Stimulated activated effector memory CD8-positive, alpha-beta T cell treated with anti-CD3 and anti-CD28 coated beads, Interleukin-12 subunit alpha, Interleukin-12 subunit beta, amount 100 ng/mL, for 72 hours (primary cell): ENCODE measurements at regions not wholly inside any gene's neighbourhood (a gene's known extent, or its start where the extent isn't known, plus 50 kb on each side); places are given as distances from the start of the nearest gene placed in this dataset.

Experiments
- ATAC-seq: fragments of 150-1000 bp; cut with Tn5 transposase; 2 replicates; pipeline ENCODE4 v1.10.0; 2021
- DNase-seq, 2 donors: peaks; one replicate each; pipeline ENCODE4 v3.0.0; 2021 to 2022; ENCODE audit warnings: low spot score in 2 of 2
- H3K27ac Mint-ChIP-seq: one replicate; pipeline ENCODE4 v1.8.0; 2022; ENCODE audit warnings: mild to moderate bottlenecking, mixed read lengths
- H3K36me3 Mint-ChIP-seq: one replicate; pipeline ENCODE4 v1.8.0; 2022; ENCODE audit warnings: mild to moderate bottlenecking, mixed read lengths
- H3K4me1 Mint-ChIP-seq: one replicate; pipeline ENCODE4 v1.8.0; 2022; ENCODE audit warnings: mixed read lengths
- H3K4me3 Mint-ChIP-seq: one replicate; pipeline ENCODE4 v1.8.0; 2022; ENCODE audit warnings: mild to moderate bottlenecking, mixed read lengths
- H3K9me3 Mint-ChIP-seq: one replicate; pipeline ENCODE4 v1.8.0; 2022; ENCODE audit warnings: mixed read lengths

DNA sequence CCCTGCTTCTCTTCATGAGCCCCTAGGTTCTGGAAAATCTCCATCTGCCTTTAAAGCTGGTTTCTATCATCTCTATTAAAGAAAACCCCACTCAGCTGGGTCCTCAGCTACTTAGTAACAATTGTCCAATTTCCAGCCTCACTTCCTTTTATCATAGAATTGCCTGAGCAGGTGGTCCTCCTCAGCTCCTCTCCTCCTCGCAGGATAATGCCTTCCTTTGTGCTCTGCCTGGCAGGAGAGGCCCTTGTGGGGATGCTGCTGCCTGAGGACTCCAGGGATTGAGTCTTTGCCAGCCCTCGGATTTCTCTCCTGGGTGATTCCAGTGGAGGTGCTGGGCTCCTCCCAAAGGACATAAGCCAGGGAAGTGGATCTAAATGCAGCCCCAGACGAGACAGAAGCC lies 448.3 kb downstream of the INSC start:
- Mint-ChIP-seq H3K4me1 (no peaks in the 10 kb centered on the region), H3K9me3 (peaks cover 6% of the 10 kb centered on the region), H3K36me3 (no peaks in the 10 kb centered on the region), H3K4me3 (no peak overlapping the region), H3K27ac (no peak overlapping the region)
- ATAC-seq: no peak
- DNase-seq: no peak

DNA sequence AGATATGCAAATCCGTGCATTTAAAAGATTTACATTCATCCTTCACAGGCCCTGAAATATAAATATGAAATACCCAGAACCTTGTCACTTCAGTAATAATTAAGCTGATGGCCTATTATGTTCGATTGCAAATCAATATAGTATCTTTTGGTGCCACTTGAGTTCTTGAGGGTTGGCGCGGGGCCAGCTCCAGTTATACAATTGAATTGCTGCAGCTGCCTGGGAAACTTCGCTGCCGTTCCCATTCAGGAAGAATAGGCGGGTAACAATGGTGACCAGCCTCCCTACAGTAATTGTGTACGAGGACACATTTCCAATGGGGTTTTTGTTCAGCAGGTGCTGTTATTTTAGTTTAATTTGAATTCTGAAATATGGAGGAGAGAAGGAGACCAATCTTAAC lies 451.2 kb downstream of the INSC start:
- DNase-seq (peak in 1 of 2 donors; percentile 17), ATAC-seq (no peak)
- H3K4me3 Mint-ChIP-seq: no peak overlapping the region
- no peaks in the 10 kb centered on the region for H3K36me3 Mint-ChIP-seq
- H3K27ac Mint-ChIP-seq: no peak overlapping the region
- no peaks in the 10 kb centered on the region for H3K4me1 Mint-ChIP-seq
- H3K9me3 Mint-ChIP-seq: peaks cover 4% of the 10 kb centered on the region

DNA sequence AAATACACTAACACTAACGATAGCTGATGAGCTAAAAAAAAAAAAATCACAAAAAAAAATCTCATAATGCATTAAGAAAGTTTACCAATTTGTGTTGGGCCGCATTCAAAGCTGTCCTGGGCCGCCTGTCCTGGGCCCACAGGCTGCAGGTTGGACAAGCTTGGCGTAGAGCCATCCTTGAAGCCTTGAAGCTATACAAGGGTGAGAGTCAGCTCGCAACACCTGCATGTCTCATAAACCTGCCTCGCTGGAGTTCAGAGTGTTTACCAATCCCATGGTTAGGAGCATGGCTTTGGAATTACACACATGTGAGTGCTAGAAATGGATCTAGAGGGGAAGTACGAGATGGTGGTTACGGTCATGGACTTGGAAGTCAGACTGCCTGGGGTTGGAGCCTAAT lies 453.7 kb downstream of the INSC start:
- H3K9me3 Mint-ChIP-seq: peaks cover 4% of the 10 kb centered on the region
- H3K4me1 Mint-ChIP-seq: no peaks in the 10 kb centered on the region
- ATAC-seq: no peak
- no peak overlapping the region for H3K4me3 Mint-ChIP-seq
- no peaks in the 10 kb centered on the region for H3K36me3 Mint-ChIP-seq
- no peak overlapping the region for H3K27ac Mint-ChIP-seq
- DNase-seq: peak in 1 of 2 donors; percentile 13

DNA sequence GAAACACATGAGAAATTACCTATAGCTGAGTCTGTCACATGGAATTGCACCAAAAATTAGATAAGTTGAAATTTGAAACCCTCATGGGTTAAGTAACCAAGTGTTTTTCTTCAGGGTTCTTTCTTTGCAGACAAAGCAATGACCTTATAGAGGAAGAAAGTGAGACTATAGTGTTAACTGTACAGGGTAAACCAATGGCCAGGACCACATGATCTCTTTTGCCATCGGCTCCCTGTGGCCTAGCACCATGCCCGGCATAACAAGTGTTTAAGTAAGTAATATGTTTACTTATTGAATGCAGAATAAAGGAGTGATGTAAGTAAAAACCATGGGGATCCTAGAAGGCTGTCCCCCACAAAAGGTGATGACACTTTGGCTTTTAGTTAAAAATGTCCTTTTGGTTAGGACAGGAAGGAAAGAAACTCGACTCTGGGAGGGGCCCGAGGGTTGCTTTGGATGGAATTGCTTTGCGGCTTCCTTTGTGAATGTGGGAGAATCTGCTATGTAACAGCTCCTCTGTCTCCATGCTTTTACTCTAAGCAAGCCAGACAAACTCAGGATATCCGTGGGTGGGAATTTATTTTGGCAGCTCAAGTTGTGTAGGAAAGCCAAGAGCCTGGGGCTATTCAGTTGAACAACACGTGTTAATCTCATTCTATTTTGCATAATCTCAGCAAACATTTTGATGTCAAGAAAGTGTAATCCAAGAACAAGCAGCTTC lies 454.7 kb downstream of the INSC start:
- Mint-ChIP-seq H3K9me3 (peaks cover 4% of the 10 kb centered on the region), H3K4me3 (no peak overlapping the region), H3K27ac (no peak overlapping the region), H3K36me3 (no peaks in the 10 kb centered on the region), H3K4me1 (no peaks in the 10 kb centered on the region)
- DNase-seq: peak in 1 of 2 donors; percentile 33
- ATAC-seq: no peak

DNA sequence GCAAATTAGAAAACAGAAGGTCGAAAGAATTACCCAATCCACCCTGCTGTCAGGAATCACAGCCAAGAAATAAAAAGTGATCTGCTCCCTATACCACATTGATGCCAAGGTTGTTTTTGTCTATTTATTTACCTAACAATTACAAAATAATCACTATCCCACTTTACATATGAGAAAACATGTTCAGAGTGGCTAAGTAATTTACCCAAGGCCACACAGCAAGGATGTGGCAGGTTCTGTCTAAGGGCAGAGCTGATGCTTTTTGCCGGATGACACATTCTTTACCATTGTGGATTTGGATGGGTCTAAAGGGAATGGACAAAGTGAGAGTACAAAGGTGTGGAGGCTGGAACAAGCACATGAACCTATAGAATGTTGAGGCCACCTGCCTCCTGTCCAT lies 460.7 kb downstream of the INSC start:
- Mint-ChIP-seq H3K4me1 (no peaks in the 10 kb centered on the region), H3K27ac (no peak overlapping the region), H3K9me3 (no peaks in the 10 kb centered on the region), H3K36me3 (no peaks in the 10 kb centered on the region), H3K4me3 (no peak overlapping the region)
- ATAC-seq (no peak), DNase-seq (no peak)

DNA sequence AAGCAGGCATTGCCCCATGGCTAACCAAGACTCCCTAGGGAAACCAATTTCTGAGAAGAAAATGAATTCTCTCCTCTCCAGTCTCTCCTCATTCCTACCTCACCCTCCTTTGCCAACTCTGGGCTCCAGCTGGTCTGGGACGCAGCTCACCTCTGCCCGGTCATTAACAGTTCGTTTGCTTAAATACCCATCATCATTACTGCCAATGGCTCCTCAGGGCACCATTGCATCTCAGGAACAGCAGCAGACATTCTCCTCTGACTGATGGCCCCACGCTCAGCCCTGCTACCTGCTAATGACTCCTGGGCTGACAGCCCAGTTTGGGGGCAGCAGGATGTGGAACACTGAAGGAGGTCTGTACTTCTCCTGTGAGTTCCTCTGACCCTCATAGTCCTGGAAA lies 462.0 kb downstream of the INSC start:
- Mint-ChIP-seq H3K27ac (no peak overlapping the region), H3K9me3 (no peaks in the 10 kb centered on the region), H3K4me3 (no peak overlapping the region), H3K4me1 (no peaks in the 10 kb centered on the region), H3K36me3 (no peaks in the 10 kb centered on the region)
- no peak for DNase-seq
- no peak for ATAC-seq

DNA sequence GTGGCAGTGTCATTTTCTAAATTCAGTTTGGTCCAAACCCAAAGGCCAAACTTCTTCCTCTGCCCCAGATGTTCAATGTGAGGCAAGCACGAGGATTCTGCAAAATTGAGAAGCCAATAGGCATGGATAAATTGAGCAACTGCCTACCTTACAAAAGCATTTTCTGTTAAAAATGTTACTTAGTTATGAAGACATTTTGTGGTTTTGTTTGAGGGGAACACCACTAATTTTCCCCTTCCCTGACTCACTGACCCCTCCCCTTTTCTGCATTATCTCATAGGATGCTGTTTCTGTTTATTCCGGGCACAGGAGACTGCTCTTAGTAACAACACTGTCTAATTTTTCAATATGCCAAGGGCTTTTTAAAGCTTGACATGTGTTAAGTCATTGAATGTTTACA lies 462.8 kb downstream of the INSC start:
- no peak overlapping the region for H3K27ac Mint-ChIP-seq
- no peaks in the 10 kb centered on the region for H3K4me1 Mint-ChIP-seq
- no peaks in the 10 kb centered on the region for H3K9me3 Mint-ChIP-seq
- H3K36me3 Mint-ChIP-seq: no peaks in the 10 kb centered on the region
- H3K4me3 Mint-ChIP-seq: no peak overlapping the region
- ATAC-seq (no peak), DNase-seq (no peak)

DNA sequence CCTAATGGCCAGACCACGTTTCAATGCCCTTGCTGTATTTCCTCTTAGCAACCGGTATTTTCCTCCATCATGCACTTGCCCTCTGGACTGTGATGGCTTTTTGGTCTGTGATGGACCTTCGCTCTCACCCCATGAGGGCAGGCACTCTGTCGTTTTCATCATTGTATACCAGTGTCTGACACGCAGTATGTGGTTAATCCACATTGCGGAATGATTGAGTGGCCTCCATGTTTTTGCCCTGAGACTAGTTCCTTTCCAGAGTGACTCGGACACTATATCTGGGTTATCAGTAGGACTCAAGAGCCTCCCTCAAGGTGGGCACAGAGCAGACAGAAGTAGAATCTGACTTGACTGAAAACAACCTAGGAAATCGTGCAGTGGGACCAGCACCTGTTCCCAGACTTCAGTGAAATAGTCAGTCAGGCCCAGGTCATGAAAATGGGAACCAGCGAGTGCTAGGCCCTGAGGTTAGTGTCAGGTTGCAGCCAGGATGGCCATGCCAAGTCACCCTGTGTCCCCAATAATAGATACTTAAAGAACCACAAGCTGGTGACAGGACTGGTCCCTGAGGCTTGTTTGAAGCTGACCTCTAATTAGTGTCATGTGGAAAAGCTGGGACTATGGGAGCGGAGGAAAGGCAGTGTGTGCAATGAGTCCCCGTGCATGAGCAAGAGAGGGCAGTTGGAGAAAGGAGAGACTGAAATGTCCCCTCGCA lies 464.7 kb downstream of the INSC start:
- no peak for ATAC-seq

DNA sequence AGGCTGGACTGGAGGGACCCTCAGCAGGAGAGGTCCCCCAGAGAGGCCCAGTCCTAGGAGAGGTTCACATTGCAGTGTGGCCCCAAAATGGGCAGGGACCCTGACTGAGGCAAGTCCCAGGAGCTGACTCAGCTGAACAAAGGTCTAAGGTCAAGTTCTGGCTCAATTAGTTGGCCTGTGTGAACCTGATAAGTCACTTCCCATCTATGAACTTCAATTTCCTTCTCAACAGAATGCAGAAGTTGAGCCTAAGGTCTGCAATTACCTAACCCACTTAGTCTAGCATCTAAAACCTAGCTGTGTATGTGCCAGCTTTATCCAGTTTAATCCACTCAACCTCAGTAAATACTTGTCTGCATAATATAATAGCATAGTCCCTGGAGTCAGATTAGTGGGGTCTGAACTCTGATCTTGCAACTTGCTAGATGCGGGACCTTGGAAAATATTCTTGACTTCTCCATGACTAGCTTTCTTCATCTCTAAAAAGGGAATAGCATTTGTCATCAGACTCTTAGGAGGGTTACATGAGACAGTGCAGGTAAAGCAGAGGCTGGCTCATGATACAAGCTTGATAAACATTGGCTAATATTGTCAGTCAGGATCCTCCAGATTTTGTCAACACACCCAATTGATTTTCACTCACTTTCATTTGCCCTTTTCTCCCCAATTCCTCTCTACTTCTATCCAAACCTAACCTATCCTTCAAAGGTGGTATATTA lies 465.5 kb downstream of the INSC start:
- DNase-seq: no peak
- H3K4me3 Mint-ChIP-seq: no peak overlapping the region
- no peaks in the 10 kb centered on the region for H3K4me1 Mint-ChIP-seq
- H3K36me3 Mint-ChIP-seq: no peaks in the 10 kb centered on the region
- H3K27ac Mint-ChIP-seq: no peak overlapping the region
- ATAC-seq: no peak
- no peaks in the 10 kb centered on the region for H3K9me3 Mint-ChIP-seq

More for the DNA sequence above, 464.7 kb downstream of the INSC start:
- no peaks in the 10 kb centered on the region for H3K9me3 Mint-ChIP-seq
- no peaks in the 10 kb centered on the region for H3K36me3 Mint-ChIP-seq
- H3K4me1 Mint-ChIP-seq: no peaks in the 10 kb centered on the region
- no peak overlapping the region for H3K27ac Mint-ChIP-seq
- no peak overlapping the region for H3K4me3 Mint-ChIP-seq
- no peak for DNase-seq

DNA sequence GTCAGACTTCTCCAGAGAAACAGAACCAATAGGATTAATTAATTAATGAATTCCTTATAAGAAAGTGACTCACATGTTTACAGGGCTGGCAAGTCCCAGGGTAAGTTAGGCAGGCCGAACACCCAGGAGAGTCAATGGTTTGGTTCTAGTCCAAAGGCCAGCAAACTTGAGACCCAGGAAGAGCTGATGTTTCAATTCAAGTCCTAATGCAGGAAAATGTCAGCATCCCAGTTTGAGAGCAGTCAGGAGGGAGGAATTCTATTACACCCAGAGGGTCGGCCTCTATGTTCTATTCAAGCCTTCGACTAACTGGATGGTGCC lies 466.0 kb downstream of the INSC start:
- Mint-ChIP-seq H3K4me1 (no peaks in the 10 kb centered on the region), H3K36me3 (no peaks in the 10 kb centered on the region), H3K4me3 (no peak overlapping the region), H3K27ac (no peak overlapping the region), H3K9me3 (no peaks in the 10 kb centered on the region)
- ATAC-seq (no peak), DNase-seq (no peak)

DNA sequence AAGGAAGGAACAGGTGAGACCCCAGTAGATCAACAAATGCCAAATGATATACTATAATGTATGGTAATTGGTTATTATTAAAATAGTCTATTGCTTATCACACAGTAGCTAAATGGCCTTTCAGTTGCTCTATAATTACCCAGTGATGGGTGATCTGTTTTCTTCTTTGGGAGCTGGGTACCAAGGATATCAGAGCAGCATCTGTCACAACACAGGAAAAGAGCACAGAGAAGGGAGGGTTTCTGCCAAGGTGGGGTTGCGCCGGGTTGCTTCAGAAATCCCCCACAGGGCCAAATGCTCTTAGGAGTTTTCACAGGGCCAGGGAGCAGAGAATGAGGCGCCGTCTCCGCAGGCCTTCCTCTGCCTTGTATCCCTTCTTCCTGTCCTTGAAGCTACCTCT lies 469.4 kb downstream of the INSC start:
- Mint-ChIP-seq H3K4me3 (no peak overlapping the region), H3K36me3 (no peaks in the 10 kb centered on the region), H3K27ac (no peak overlapping the region), H3K9me3 (no peaks in the 10 kb centered on the region), H3K4me1 (no peaks in the 10 kb centered on the region)
- no peak for DNase-seq
- no peak for ATAC-seq

DNA sequence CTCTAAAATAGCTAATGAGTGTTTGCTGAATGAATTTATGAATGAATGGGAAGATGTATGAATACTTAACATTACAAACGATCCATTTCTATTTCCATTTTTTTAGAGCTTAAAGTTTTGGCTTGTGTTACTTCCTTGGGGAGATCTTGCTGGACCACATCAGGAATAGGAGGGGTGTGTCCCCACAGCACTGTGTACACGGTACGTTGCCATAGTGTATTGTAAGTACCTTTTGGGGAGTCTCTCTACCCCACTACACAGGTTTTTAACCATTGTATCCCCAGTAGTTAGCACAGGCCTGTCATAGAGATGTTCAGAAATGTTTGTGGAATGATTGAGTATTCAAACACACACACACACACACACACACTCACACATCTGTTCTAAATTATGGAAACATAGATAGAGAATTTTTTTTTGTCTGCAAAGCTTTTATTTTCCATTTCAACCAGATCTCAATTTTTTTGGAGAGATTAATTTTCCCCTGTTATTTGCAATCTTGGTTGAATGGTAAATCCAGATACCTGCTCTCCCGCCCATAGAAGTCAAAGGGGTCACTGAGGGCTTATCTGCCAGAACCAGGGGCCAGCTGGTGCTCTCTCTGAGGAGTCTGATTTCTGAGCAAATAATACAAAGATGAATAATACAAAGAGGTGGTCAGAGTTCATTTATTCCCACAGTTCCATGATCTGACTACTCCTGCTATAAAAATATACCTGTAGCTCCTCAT lies 471.0 kb downstream of the INSC start:
- DNase-seq (no peak), ATAC-seq (no peak)
- Mint-ChIP-seq H3K4me1 (no peaks in the 10 kb centered on the region), H3K9me3 (peaks cover under 1% of the 10 kb centered on the region), H3K36me3 (no peaks in the 10 kb centered on the region), H3K4me3 (no peak overlapping the region), H3K27ac (no peak overlapping the region)

DNA sequence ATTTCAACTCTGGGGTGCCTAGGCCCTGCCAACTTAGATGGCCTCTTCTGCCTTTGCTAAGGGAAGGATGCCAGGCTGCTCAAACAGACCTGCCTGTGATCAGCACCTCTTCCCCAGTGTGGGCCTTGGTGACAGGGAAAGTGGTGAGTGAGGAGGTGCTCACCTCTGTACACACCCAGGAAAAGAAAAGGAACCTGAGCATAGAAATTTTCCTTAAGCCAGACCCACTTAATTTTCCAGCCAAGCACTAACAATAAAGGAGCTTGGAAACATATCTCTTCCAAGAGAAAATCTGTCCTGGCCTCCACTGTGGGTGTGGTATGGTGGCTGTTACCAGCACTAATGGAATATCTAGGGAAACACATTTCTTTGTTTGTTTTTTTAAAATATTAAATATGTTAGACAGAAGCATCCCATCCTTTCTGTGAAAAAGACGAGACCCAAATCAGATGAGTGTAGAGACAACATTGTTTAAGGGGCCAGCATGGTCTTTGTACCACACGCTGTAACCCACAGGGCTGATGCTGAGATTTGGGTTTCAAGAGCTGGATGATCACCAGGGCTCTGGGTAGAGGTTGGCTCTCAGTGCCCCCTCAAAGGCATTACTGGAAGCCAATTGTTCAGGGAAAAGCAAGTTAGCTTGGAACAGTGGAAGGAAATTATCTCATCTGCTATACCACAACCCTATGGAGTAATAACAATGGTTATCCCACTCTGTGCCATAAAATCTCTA lies 472.2 kb downstream of the INSC start:
- Mint-ChIP-seq H3K4me1 (no peaks in the 10 kb centered on the region), H3K27ac (no peak overlapping the region), H3K9me3 (peaks cover 2% of the 10 kb centered on the region), H3K4me3 (no peak overlapping the region), H3K36me3 (no peaks in the 10 kb centered on the region)
- ATAC-seq (no peak), DNase-seq (no peak)

DNA sequence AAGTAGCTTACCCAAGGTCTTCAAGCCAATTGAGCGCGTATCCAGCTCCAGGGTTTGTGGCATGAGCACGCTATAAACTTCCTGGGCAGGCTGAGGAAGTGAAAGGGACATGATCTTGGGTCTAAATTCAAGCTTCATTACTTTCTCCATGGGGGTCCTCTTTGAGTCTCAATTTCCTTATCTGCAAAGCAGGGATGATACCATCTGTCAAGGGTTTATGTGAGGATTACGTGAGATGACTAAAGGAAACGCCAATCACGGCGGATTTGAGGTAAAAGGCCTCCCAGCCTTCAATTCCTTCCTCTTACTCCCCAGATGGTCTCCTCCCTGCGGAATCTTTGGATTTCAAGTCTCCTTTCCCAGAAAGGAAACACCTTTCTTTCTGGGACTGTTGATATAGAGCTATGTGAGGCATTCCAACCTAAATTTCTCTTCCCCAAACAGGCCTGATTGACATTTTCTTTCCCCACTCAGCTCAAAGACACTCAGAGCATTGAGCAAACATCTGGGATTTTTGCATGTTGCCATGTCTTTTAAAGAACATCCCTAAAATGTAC lies 474.4 kb downstream of the INSC start:
- ATAC-seq (no peak), DNase-seq (no peak)
- H3K9me3 Mint-ChIP-seq: peaks cover 2% of the 10 kb centered on the region
- H3K4me3 Mint-ChIP-seq: no peak overlapping the region
- H3K27ac Mint-ChIP-seq: no peak overlapping the region
- no peaks in the 10 kb centered on the region for H3K4me1 Mint-ChIP-seq
- no peaks in the 10 kb centered on the region for H3K36me3 Mint-ChIP-seq

DNA sequence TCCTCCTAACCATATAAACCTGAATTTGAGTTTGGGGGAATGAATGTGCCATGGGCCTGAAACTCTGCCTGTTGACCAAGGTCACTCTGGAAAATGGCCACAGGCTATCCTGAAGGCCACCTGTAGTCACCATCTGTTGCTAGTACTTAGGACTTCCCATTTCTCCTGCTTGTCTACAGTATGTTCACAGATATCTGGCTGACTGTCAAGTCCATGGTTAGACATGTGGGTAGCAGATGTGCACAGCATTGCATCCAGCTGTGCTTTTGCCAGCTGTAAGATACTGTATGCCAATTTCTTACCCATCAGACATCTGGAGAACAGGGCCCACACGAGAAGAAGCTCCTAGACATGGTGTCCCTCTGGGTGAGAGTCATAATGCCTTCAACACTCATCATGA lies 475.4 kb downstream of the INSC start:
- ATAC-seq: no peak
- no peak overlapping the region for H3K4me3 Mint-ChIP-seq
- H3K27ac Mint-ChIP-seq: no peak overlapping the region
- H3K4me1 Mint-ChIP-seq: no peaks in the 10 kb centered on the region
- peaks cover 2% of the 10 kb centered on the region for H3K9me3 Mint-ChIP-seq
- DNase-seq: no peak
- no peaks in the 10 kb centered on the region for H3K36me3 Mint-ChIP-seq
